ENCODE measurements at regions not wholly inside any gene's neighbourhood (a gene's known extent, or its start where the extent isn't known, plus 50 kb on each side); places are given as distances from the start of the nearest gene placed in this dataset.

- Histone ChIP-seq H3K27me3 (no peaks in the 10 kb centered on the region), H3K9me3 (no peaks in the 10 kb centered on the region), H3K36me3 (no peaks in the 10 kb centered on the region), H3K4me1 (peaks cover 35 to 48% (median 40%) of the 10 kb centered on the region in 4 donors), H3K27ac (peak overlapping the region; percentile 65 to 80 (median 72)), H3K4me3 (no peak overlapping the region)
- no peak for TF ChIP-seq CTCF (IDR thresholded peaks at IDR 0.05)
- TF ChIP-seq EP300 (IDR thresholded peaks at IDR 0.05), result no peak
- no peak for TF ChIP-seq POLR2A (IDR thresholded peaks at IDR 0.05)
- no peak for TF ChIP-seq POLR2AphosphoS5 (IDR thresholded peaks at IDR 0.05)
- no peak for DNase-seq
- 61 to 72% methylated on average over 11 of the region's 11 CpGs for WGBS, 2 donors
- no peak for ATAC-seq (ENCODE audit: low FRiP score in 2 of 2)
Measured at GRCh38 chr2:30361751-30362394, 85.2 kb upstream of the LCLAT1 start.

- DNase-seq, result no peak
- TF ChIP-seq POLR2AphosphoS5 (IDR thresholded peaks at IDR 0.05), result no peak
- TF ChIP-seq POLR2A (IDR thresholded peaks at IDR 0.05), result no peak
- TF ChIP-seq CTCF (IDR thresholded peaks at IDR 0.05), result no peak
- TF ChIP-seq EP300 (IDR thresholded peaks at IDR 0.05), result no peak
- Histone ChIP-seq H3K27me3 (no peaks in the 10 kb centered on the region), H3K4me1 (peaks cover 35 to 48% (median 40%) of the 10 kb centered on the region in 4 donors), H3K36me3 (no peaks in the 10 kb centered on the region), H3K4me3 (no peak overlapping the region), H3K9me3 (no peaks in the 10 kb centered on the region), H3K27ac (peak overlapping the region; percentile 65 to 80 (median 72))
- ATAC-seq (ENCODE audit: low FRiP score in 2 of 2), result no peak
- 35 to 38% methylated on average over 4 of the region's 4 CpGs for WGBS, 2 donors
Measured at GRCh38 chr2:30362468-30363081, 84.5 kb upstream of the LCLAT1 start.

GRCh38 chr2:30363406-30363805 is 83.6 kb upstream of the LCLAT1 start:
- H3K27ac ChIP-seq, result no peak overlapping the region
- no peaks in the 10 kb centered on the region for H3K27me3 ChIP-seq
- H3K9me3 ChIP-seq, result no peaks in the 10 kb centered on the region
- H3K36me3 ChIP-seq, result no peaks in the 10 kb centered on the region
- TF ChIP-seq POLR2AphosphoS5 (IDR thresholded peaks at IDR 0.05), result no peak
- TF ChIP-seq EP300 (IDR thresholded peaks at IDR 0.05), result no peak
- no peak for TF ChIP-seq CTCF (IDR thresholded peaks at IDR 0.05)
- TF ChIP-seq POLR2A (IDR thresholded peaks at IDR 0.05), result no peak
- ATAC-seq (ENCODE audit: low FRiP score in 2 of 2) (no peak), DNase-seq (no peak)
- WGBS, 2 donors, result 91 to 93% methylated on average over 3 of the region's 3 CpGs
- H3K4me1 ChIP-seq, result peaks cover 35 to 48% (median 40%) of the 10 kb centered on the region in 4 donors
- H3K4me3 ChIP-seq, result no peak overlapping the region

- TF ChIP-seq POLR2AphosphoS5 (IDR thresholded peaks at IDR 0.05) (no peak), CTCF (IDR thresholded peaks at IDR 0.05) (no peak), EP300 (IDR thresholded peaks at IDR 0.05) (no peak), POLR2A (IDR thresholded peaks at IDR 0.05) (no peak)
- WGBS, 2 donors, result 89 to 96% methylated on average over 10 of the region's 10 CpGs
- Histone ChIP-seq H3K27ac (peak overlapping the region in 1 of 4 donors; percentile 25), H3K4me1 (peaks cover 25 to 32% (median 31%) of the 10 kb centered on the region in 4 donors), H3K4me3 (no peak overlapping the region), H3K9me3 (no peaks in the 10 kb centered on the region), H3K27me3 (no peaks in the 10 kb centered on the region), H3K36me3 (no peaks in the 10 kb centered on the region)
- DNase-seq (no peak), ATAC-seq (ENCODE audit: low FRiP score in 2 of 2) (no peak)
Measured at GRCh38 chr2:30365201-30365600, 81.8 kb upstream of the LCLAT1 start.

Measured in upper lobe of left lung (tissue), 6 donors.